Stomach (tissue), 8 donors: ENCODE measurements at regions not wholly inside any gene's neighbourhood (a gene's known extent, or its start where the extent isn't known, plus 50 kb on each side); places are given as distances from the start of the nearest gene placed in this dataset.
A peak's percentile ranks its signal among the peaks of the same experiment; 100 is the strongest.

Experiments used
- DNase-seq, 2 donors: peaks; one replicate each; pipeline versions ENCODE4 v3.0.0 to v3.0.0-alpha.2; 2013 to 2019
- H3K27ac ChIP-seq, 5 donors: fragments of 200-600 bp in 4 of 5; sonication (generic) in 4 of 5; one replicate each; pipeline ENCODE4 v1.5.1; 2013 to 2019; ENCODE audit warnings: mild to moderate bottlenecking in 1 of 5, moderate library complexity in 1 of 5
- H3K27me3 ChIP-seq, 3 donors: fragments of 200-600 bp; sonication (generic); one replicate each; pipeline ENCODE4 v1.5.1; 2017 to 2019; ENCODE audit warnings: mixed run types in 1 of 3
- H3K36me3 ChIP-seq, 4 donors: fragments of 200-600 bp; sonication (generic); 1 replicate in 3 of 4; 2 replicates in 1 of 4; pipeline ENCODE4 v1.5.1; 2016 to 2019
- H3K4me1 ChIP-seq, 4 donors: fragments of 200-600 bp; sonication (generic); one replicate each; pipeline ENCODE4 v1.5.1; 2016 to 2019
- H3K4me3 ChIP-seq, 4 donors: fragments of 200-600 bp; sonication (generic) in 3 of 4; one replicate each; pipeline ENCODE4 v1.5.1; 2016 to 2019; ENCODE audit warnings: mild to moderate bottlenecking in 1 of 4
- H3K9me3 ChIP-seq, 4 donors: fragments of 200-600 bp; sonication (generic); one replicate each; pipeline ENCODE4 v1.5.1; 2016 to 2019
- EP300 ChIP-seq: sonication (generic); formaldehyde crosslinking; IDR thresholded peaks from one replicate; pipeline ENCODE4 v1.6.1; 2017; ENCODE audit warnings: antibody characterized with exemption
- POLR2A ChIP-seq, 4 donors: fragments of 450-650 bp; IDR thresholded peaks; one replicate each; pipeline ENCODE4 v1.6.1; 2016; ENCODE audit warnings: antibody characterized with exemption in 4 of 4, control low read depth in 2 of 4, mild to moderate bottlenecking in 1 of 4, moderate library complexity in 1 of 4
- POLR2AphosphoS5 ChIP-seq, 3 donors: sonication (generic); formaldehyde crosslinking; IDR thresholded peaks; one replicate each; pipeline ENCODE4 v1.6.1; 2016; ENCODE audit warnings: antibody characterized with exemption in 3 of 3
- WGBS, 5 donors: extraction: QIAGEN DNeasy Blood & Tissue Kit in 3 of 5; methylation state at CpG; one replicate each; pipeline versions ENCODE4 v1.1.5 to v1.1.7; 2013 to 2018; 5-methylcytosine and 5-hydroxymethylcytosine counted together
- intact Hi-C: fragments of 100-400 bp; cut with DNase I; formaldehyde crosslinking; loops from one replicate; pipeline ENCODE4 v1.15.1; 2023; ENCODE audit warnings: low total_unique reads
- TF ChIP-seq, protein P1 (sequence below), 7 experiments: fragments of 450-650 bp in 4 of 7; fragments of 200-600 bp in 3 of 7; sonication (generic) in 3 of 7; IDR thresholded peaks; one replicate each; pipeline ENCODE4 v1.5.1; 2016 to 2019; ENCODE audit warnings: antibody characterized with exemption in 7 of 7, control low read depth in 2 of 7, mild to moderate bottlenecking in 1 of 7
- donor health status: healthy with polysubstance abuse.
- donor health status: Bipolar disorder and iron deficiency.
- donor health status: healthy.

- TF ChIP-seq POLR2AphosphoS5 (IDR thresholded peaks at IDR 0.05) (no peak), POLR2A (IDR thresholded peaks at IDR 0.05) (no peak), EP300 (no peak)
- TF ChIP-seq, protein P1, sequence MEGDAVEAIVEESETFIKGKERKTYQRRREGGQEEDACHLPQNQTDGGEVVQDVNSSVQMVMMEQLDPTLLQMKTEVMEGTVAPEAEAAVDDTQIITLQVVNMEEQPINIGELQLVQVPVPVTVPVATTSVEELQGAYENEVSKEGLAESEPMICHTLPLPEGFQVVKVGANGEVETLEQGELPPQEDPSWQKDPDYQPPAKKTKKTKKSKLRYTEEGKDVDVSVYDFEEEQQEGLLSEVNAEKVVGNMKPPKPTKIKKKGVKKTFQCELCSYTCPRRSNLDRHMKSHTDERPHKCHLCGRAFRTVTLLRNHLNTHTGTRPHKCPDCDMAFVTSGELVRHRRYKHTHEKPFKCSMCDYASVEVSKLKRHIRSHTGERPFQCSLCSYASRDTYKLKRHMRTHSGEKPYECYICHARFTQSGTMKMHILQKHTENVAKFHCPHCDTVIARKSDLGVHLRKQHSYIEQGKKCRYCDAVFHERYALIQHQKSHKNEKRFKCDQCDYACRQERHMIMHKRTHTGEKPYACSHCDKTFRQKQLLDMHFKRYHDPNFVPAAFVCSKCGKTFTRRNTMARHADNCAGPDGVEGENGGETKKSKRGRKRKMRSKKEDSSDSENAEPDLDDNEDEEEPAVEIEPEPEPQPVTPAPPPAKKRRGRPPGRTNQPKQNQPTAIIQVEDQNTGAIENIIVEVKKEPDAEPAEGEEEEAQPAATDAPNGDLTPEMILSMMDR (IDR thresholded peaks at IDR 0.05) = no peak
- Histone ChIP-seq H3K4me1 (peaks cover 8 to 16% (median 9%) of the 10 kb centered on the region in 4 donors), H3K27me3 (peaks cover 0 to 33% (median 12%) of the 10 kb centered on the region in 3 donors), H3K4me3 (no peak overlapping the region), H3K36me3 (no peaks in the 10 kb centered on the region), H3K27ac (no peak overlapping the region), H3K9me3 (no peaks in the 10 kb centered on the region)
- intact Hi-C loops = no loop called here
- 61 to 75% (median 69%) methylated on average over 9 of the region's 9 CpGs for WGBS, 5 donors
- DNase-seq = peak in 1 of 2 donors; percentile 18
These were observed 213.2 kb downstream of the ERMARD start for GRCh38 chr6:169964486-169965180.

DNA sequence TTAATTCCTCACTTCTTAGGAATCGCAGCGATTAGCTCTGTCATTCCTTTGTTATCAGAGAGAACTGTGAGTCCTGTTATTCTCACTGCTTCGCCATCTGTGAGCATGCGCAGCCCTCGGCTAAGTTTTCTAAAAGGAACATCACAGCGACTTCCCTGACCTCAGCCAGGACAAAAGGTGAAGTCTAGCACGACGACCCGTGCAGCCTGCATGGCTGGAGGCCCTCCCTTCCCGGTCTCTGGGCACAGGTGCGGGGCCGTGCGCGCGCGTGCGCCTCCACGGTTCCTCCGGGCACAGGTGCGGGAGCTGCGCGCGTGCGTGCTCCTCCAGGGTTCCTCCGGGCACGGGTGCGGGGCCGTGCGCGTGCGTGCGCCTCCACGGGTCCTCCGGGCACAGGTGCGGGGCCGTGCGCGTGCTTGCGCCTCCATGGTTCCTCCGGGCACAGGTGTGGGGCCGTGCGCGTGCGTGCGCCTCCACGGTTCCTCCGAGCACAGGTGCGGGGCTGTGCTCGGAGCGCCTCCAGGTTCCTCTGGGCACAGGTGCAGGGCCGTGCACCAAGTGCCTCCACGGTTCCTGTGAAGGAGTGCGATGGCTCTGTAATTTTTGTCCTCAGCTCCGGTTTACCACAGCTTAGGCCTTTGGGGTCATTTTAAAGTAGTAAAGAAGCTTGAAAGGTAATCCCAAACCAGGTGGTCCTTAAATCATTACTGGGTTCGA, 212.3 kb downstream of the ERMARD start:
- no peaks in the 10 kb centered on the region for H3K36me3 ChIP-seq
- peak in 1 of 2 donors; percentile 16 for DNase-seq
- H3K27ac ChIP-seq = no peak overlapping the region
- no peak overlapping the region for H3K4me3 ChIP-seq
- TF ChIP-seq, protein P1 (IDR thresholded peaks at IDR 0.05) = no peak
- TF ChIP-seq EP300 = no peak
- WGBS, 5 donors = 84 to 95% (median 94%) methylated on average over 32 to 55 of the region's 55 CpGs
- H3K27me3 ChIP-seq = peaks cover 0 to 40% (median 12%) of the 10 kb centered on the region in 3 donors
- H3K4me1 ChIP-seq = peaks cover 8 to 25% (median 16%) of the 10 kb centered on the region in 4 donors
- no peaks in the 10 kb centered on the region for H3K9me3 ChIP-seq
- intact Hi-C loops = no loop called here

DNA sequence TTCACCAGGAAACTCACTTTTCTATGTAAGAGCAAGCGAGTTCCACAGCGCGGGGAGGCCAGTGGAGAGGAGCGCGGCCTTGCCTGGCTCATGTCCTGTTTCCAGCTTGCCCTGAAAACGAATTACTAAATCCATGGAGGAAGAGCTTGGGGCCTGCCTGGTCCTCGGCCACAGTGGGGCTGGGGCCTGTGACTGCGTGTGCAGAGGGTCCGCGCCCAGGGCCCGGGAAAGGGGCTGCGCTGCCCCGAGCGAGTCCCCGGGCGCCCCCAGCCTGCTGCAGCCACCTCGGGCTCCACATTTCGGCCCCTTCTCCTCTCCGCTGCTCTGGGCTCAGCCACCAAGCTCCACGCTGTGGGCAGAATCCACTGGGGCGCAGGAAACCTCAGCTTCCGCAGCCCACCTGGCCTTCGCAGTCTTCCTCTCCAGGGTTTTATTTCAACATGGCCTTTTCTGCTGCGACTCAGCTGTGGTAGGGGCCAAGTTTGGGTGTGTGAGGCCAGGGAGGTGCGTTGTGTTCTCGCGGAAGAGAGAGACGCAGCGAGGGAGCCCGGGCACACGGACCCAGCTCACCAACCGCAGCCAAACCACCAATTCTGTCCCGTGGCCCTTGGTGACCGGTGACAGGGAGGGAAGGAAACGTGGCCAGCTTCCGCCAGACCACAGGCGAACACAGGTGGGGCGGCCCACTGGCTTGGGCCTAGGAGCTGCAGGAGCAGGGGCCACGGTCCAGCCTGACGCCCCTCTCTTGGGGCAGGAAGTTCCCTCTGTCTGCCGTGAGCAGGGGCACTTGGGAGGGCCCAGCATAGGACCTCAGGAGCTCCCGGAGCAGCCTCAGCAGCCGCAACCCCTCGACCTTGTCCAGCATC, 211.4 kb downstream of the ERMARD start:
- intact Hi-C loops = no loop called here
- Histone ChIP-seq H3K4me1 (peaks cover 8 to 25% (median 16%) of the 10 kb centered on the region in 4 donors), H3K27ac (no peak overlapping the region), H3K36me3 (no peaks in the 10 kb centered on the region), H3K9me3 (no peaks in the 10 kb centered on the region), H3K4me3 (no peak overlapping the region), H3K27me3 (peaks cover 0 to 40% (median 12%) of the 10 kb centered on the region in 3 donors)
- 90 to 94% (median 91%) methylated on average over 31 to 44 of the region's 44 CpGs for WGBS, 5 donors
- peak in 1 of 2 donors; percentile 20 for DNase-seq
- TF ChIP-seq EP300 (no peak), POLR2A (IDR thresholded peaks at IDR 0.05) (no peak), POLR2AphosphoS5 (IDR thresholded peaks at IDR 0.05) (no peak)
- TF ChIP-seq, protein P1 (IDR thresholded peaks at IDR 0.05) = no peak
